Ovary (tissue), 3 donors: ENCODE measurements at regions not wholly inside any gene's neighbourhood (a gene's known extent, or its start where the extent isn't known, plus 50 kb on each side); places are given as distances from the start of the nearest gene placed in this dataset.

ENCODE experiments used
- CTCF ChIP-seq, 3 donors: fragments of 450-650 bp in 2 of 3; fragments of 200-600 bp in 1 of 3; IDR thresholded peaks; one replicate each; pipeline versions ENCODE4 v1.5.1 to v1.8.0; 2016 to 2022; ENCODE audit warnings: antibody characterized with exemption in 3 of 3, mild to moderate bottlenecking in 1 of 3
- POLR2A ChIP-seq: fragments of 450-650 bp; IDR thresholded peaks from one replicate; pipeline ENCODE4 v1.6.1; 2017; ENCODE audit warnings: antibody characterized with exemption, mild to moderate bottlenecking, moderate library complexity
- donor health status: DM: no; HTN: no; CAD: no.

GRCh38 chr20:50400705-50401586, 109.2 kb upstream of the PTPN1 start:
- no peak for TF ChIP-seq CTCF (IDR thresholded peaks at IDR 0.05)
- TF ChIP-seq POLR2A: no peak
